ENCODE measurements at regions not wholly inside any gene's neighbourhood (a gene's known extent, or its start where the extent isn't known, plus 50 kb on each side); places are given as distances from the start of the nearest gene placed in this dataset.
"Not testable (repeated sequence)": the region's sequence is repeated elsewhere in the genome, so short reads cannot be mapped to it uniquely, and the experiment has no call there.

GRCh38 chr4:9063612-9064011 lies 106.6 kb upstream of the FAM90A26 start:
- not testable (repeated sequence) for H3K9ac ChIP-seq (ENCODE audit: low read depth in 1 of 2, low read length in 2 of 2); H3K9me3 ChIP-seq (ENCODE audit: control insufficient read depth in 2 of 2, low read length in 2 of 2); H3K4me1 ChIP-seq (ENCODE audit: control insufficient read depth in 2 of 2, insufficient read depth in 2 of 2, low read length in 2 of 2); H3K27ac ChIP-seq (ENCODE audit: low read depth in 2 of 2, low read length in 2 of 2); H3K27me3 ChIP-seq (ENCODE audit: control insufficient read depth in 2 of 2, insufficient read depth in 2 of 2, low read length in 2 of 2); H3K4me3 ChIP-seq (ENCODE audit: low read length in 2 of 2); H3K36me3 ChIP-seq (ENCODE audit: control insufficient read depth in 2 of 2, insufficient read depth in 2 of 2, low read length in 2 of 2)

- H3K27ac ChIP-seq (ENCODE audit: low read depth in 2 of 2, low read length in 2 of 2); H3K36me3 ChIP-seq (ENCODE audit: control insufficient read depth in 2 of 2, insufficient read depth in 2 of 2, low read length in 2 of 2); H3K27me3 ChIP-seq (ENCODE audit: control insufficient read depth in 2 of 2, insufficient read depth in 2 of 2, low read length in 2 of 2); H3K9ac ChIP-seq (ENCODE audit: low read depth in 1 of 2, low read length in 2 of 2); H3K4me3 ChIP-seq (ENCODE audit: low read length in 2 of 2); H3K9me3 ChIP-seq (ENCODE audit: control insufficient read depth in 2 of 2, low read length in 2 of 2); H3K4me1 ChIP-seq (ENCODE audit: control insufficient read depth in 2 of 2, insufficient read depth in 2 of 2, low read length in 2 of 2): not testable (repeated sequence)
These were observed 145.3 kb upstream of the FAM90A26 start for GRCh38 chr4:9024866-9025265.

GRCh38 chr4:9009792-9010191 lies 138.2 kb upstream of the HMX1 start:
- H3K9ac ChIP-seq (ENCODE audit: low read depth in 1 of 2, low read length in 2 of 2) = peak overlapping the region in 1 of 2 donors; percentile 18
- H3K4me3 ChIP-seq (ENCODE audit: low read length in 2 of 2); H3K9me3 ChIP-seq (ENCODE audit: control insufficient read depth in 2 of 2, low read length in 2 of 2); H3K27me3 ChIP-seq (ENCODE audit: control insufficient read depth in 2 of 2, insufficient read depth in 2 of 2, low read length in 2 of 2); H3K4me1 ChIP-seq (ENCODE audit: control insufficient read depth in 2 of 2, insufficient read depth in 2 of 2, low read length in 2 of 2); H3K36me3 ChIP-seq (ENCODE audit: control insufficient read depth in 2 of 2, insufficient read depth in 2 of 2, low read length in 2 of 2): not testable (repeated sequence)
- peak overlapping the region in 1 of 2 donors; percentile 62 for H3K27ac ChIP-seq (ENCODE audit: low read depth in 2 of 2, low read length in 2 of 2)

- H3K27ac ChIP-seq (ENCODE audit: low read depth in 2 of 2, low read length in 2 of 2); H3K9ac ChIP-seq (ENCODE audit: low read depth in 1 of 2, low read length in 2 of 2); H3K36me3 ChIP-seq (ENCODE audit: control insufficient read depth in 2 of 2, insufficient read depth in 2 of 2, low read length in 2 of 2); H3K4me3 ChIP-seq (ENCODE audit: low read length in 2 of 2); H3K4me1 ChIP-seq (ENCODE audit: control insufficient read depth in 2 of 2, insufficient read depth in 2 of 2, low read length in 2 of 2); H3K27me3 ChIP-seq (ENCODE audit: control insufficient read depth in 2 of 2, insufficient read depth in 2 of 2, low read length in 2 of 2); H3K9me3 ChIP-seq (ENCODE audit: control insufficient read depth in 2 of 2, low read length in 2 of 2): not testable (repeated sequence)
These were observed 136.8 kb upstream of the HMX1 start for GRCh38 chr4:9008407-9008806.

GRCh38 chr4:9001153-9001552 lies 129.5 kb upstream of the HMX1 start:
- not testable (repeated sequence) for H3K9me3 ChIP-seq (ENCODE audit: control insufficient read depth in 2 of 2, low read length in 2 of 2); H3K27ac ChIP-seq (ENCODE audit: low read depth in 2 of 2, low read length in 2 of 2); H3K4me1 ChIP-seq (ENCODE audit: control insufficient read depth in 2 of 2, insufficient read depth in 2 of 2, low read length in 2 of 2); H3K36me3 ChIP-seq (ENCODE audit: control insufficient read depth in 2 of 2, insufficient read depth in 2 of 2, low read length in 2 of 2); H3K27me3 ChIP-seq (ENCODE audit: control insufficient read depth in 2 of 2, insufficient read depth in 2 of 2, low read length in 2 of 2)
- Histone ChIP-seq H3K9ac (ENCODE audit: low read depth in 1 of 2, low read length in 2 of 2) (peak overlapping the region in 1 of 2 donors; percentile 66), H3K4me3 (ENCODE audit: low read length in 2 of 2) (peak overlapping the region; percentile 41 to 57)

- H3K36me3 ChIP-seq (ENCODE audit: control insufficient read depth in 2 of 2, insufficient read depth in 2 of 2, low read length in 2 of 2); H3K27ac ChIP-seq (ENCODE audit: low read depth in 2 of 2, low read length in 2 of 2); H3K27me3 ChIP-seq (ENCODE audit: control insufficient read depth in 2 of 2, insufficient read depth in 2 of 2, low read length in 2 of 2); H3K4me1 ChIP-seq (ENCODE audit: control insufficient read depth in 2 of 2, insufficient read depth in 2 of 2, low read length in 2 of 2); H3K9me3 ChIP-seq (ENCODE audit: control insufficient read depth in 2 of 2, low read length in 2 of 2): not testable (repeated sequence)
- peak overlapping the region; percentile 41 to 57 for H3K4me3 ChIP-seq (ENCODE audit: low read length in 2 of 2)
- H3K9ac ChIP-seq (ENCODE audit: low read depth in 1 of 2, low read length in 2 of 2) = peak overlapping the region in 1 of 2 donors; percentile 66
These were observed 128.9 kb upstream of the HMX1 start for GRCh38 chr4:9000505-9001001.

- not testable (repeated sequence) for H3K9me3 ChIP-seq (ENCODE audit: control insufficient read depth in 2 of 2, low read length in 2 of 2); H3K9ac ChIP-seq (ENCODE audit: low read depth in 1 of 2, low read length in 2 of 2); H3K4me3 ChIP-seq (ENCODE audit: low read length in 2 of 2); H3K4me1 ChIP-seq (ENCODE audit: control insufficient read depth in 2 of 2, insufficient read depth in 2 of 2, low read length in 2 of 2); H3K27ac ChIP-seq (ENCODE audit: low read depth in 2 of 2, low read length in 2 of 2); H3K36me3 ChIP-seq (ENCODE audit: control insufficient read depth in 2 of 2, insufficient read depth in 2 of 2, low read length in 2 of 2); H3K27me3 ChIP-seq (ENCODE audit: control insufficient read depth in 2 of 2, insufficient read depth in 2 of 2, low read length in 2 of 2)
These were observed 121.3 kb upstream of the HMX1 start for GRCh38 chr4:8992981-8993380.

- not testable (repeated sequence) for H3K4me1 ChIP-seq (ENCODE audit: control insufficient read depth in 2 of 2, insufficient read depth in 2 of 2, low read length in 2 of 2); H3K27me3 ChIP-seq (ENCODE audit: control insufficient read depth in 2 of 2, insufficient read depth in 2 of 2, low read length in 2 of 2); H3K9ac ChIP-seq (ENCODE audit: low read depth in 1 of 2, low read length in 2 of 2); H3K9me3 ChIP-seq (ENCODE audit: control insufficient read depth in 2 of 2, low read length in 2 of 2); H3K36me3 ChIP-seq (ENCODE audit: control insufficient read depth in 2 of 2, insufficient read depth in 2 of 2, low read length in 2 of 2); H3K4me3 ChIP-seq (ENCODE audit: low read length in 2 of 2); H3K27ac ChIP-seq (ENCODE audit: low read depth in 2 of 2, low read length in 2 of 2)
These were observed 119.8 kb upstream of the HMX1 start for GRCh38 chr4:8991449-8991848.

GRCh38 chr4:8990341-8990740 lies 118.7 kb upstream of the HMX1 start:
- not testable (repeated sequence) for H3K9ac ChIP-seq (ENCODE audit: low read depth in 1 of 2, low read length in 2 of 2); H3K4me1 ChIP-seq (ENCODE audit: control insufficient read depth in 2 of 2, insufficient read depth in 2 of 2, low read length in 2 of 2); H3K9me3 ChIP-seq (ENCODE audit: control insufficient read depth in 2 of 2, low read length in 2 of 2); H3K27ac ChIP-seq (ENCODE audit: low read depth in 2 of 2, low read length in 2 of 2); H3K27me3 ChIP-seq (ENCODE audit: control insufficient read depth in 2 of 2, insufficient read depth in 2 of 2, low read length in 2 of 2); H3K4me3 ChIP-seq (ENCODE audit: low read length in 2 of 2); H3K36me3 ChIP-seq (ENCODE audit: control insufficient read depth in 2 of 2, insufficient read depth in 2 of 2, low read length in 2 of 2)

- not testable (repeated sequence) for H3K27ac ChIP-seq (ENCODE audit: low read depth in 2 of 2, low read length in 2 of 2); H3K4me3 ChIP-seq (ENCODE audit: low read length in 2 of 2); H3K4me1 ChIP-seq (ENCODE audit: control insufficient read depth in 2 of 2, insufficient read depth in 2 of 2, low read length in 2 of 2); H3K27me3 ChIP-seq (ENCODE audit: control insufficient read depth in 2 of 2, insufficient read depth in 2 of 2, low read length in 2 of 2); H3K36me3 ChIP-seq (ENCODE audit: control insufficient read depth in 2 of 2, insufficient read depth in 2 of 2, low read length in 2 of 2); H3K9me3 ChIP-seq (ENCODE audit: control insufficient read depth in 2 of 2, low read length in 2 of 2); H3K9ac ChIP-seq (ENCODE audit: low read depth in 1 of 2, low read length in 2 of 2)
These were observed 114.1 kb upstream of the HMX1 start for GRCh38 chr4:8985786-8986185.

GRCh38 chr4:8984641-8985040 lies 113.0 kb upstream of the HMX1 start:
- not testable (repeated sequence) for H3K36me3 ChIP-seq (ENCODE audit: control insufficient read depth in 2 of 2, insufficient read depth in 2 of 2, low read length in 2 of 2); H3K4me1 ChIP-seq (ENCODE audit: control insufficient read depth in 2 of 2, insufficient read depth in 2 of 2, low read length in 2 of 2); H3K27me3 ChIP-seq (ENCODE audit: control insufficient read depth in 2 of 2, insufficient read depth in 2 of 2, low read length in 2 of 2)

More at GRCh38 chr4:8984641-8985040, 113.0 kb upstream of the HMX1 start:
- not testable (repeated sequence) for H3K9ac ChIP-seq (ENCODE audit: low read depth in 1 of 2, low read length in 2 of 2); H3K4me3 ChIP-seq (ENCODE audit: low read length in 2 of 2); H3K27ac ChIP-seq (ENCODE audit: low read depth in 2 of 2, low read length in 2 of 2); H3K9me3 ChIP-seq (ENCODE audit: control insufficient read depth in 2 of 2, low read length in 2 of 2)

Measured in mucosa of rectum (tissue), 2 donors.